ENCODE measurements at regions not wholly inside any gene's neighbourhood (a gene's known extent, or its start where the extent isn't known, plus 50 kb on each side); places are given as distances from the start of the nearest gene placed in this dataset.

GRCh38 chr6:159620947-159621346 lies 72.1 kb downstream of the SOD2 start:
- WGBS (ENCODE audit: insufficient coverage) = no CpG with 5 or more reads among the region's 1 CpG
- H3K36me3 ChIP-seq (ENCODE audit: control insufficient read depth, insufficient read depth, low read length) = no peaks in the 10 kb centered on the region
- no peak overlapping the region for H3K4me3 ChIP-seq (ENCODE audit: low read depth, low read length)
- H3K9me3 ChIP-seq (ENCODE audit: control insufficient read depth, insufficient read depth, low read length) = peaks cover 4% of the 10 kb centered on the region
- H3K27ac ChIP-seq (ENCODE audit: low read depth, low read length) = no peak overlapping the region
- no peak for DNase-seq (ENCODE audit: low read depth in 4 of 6, low spot score in 6 of 6)
- H3K4me1 ChIP-seq (ENCODE audit: control insufficient read depth, insufficient read depth, low read length) = no peaks in the 10 kb centered on the region
- H3K27me3 ChIP-seq (ENCODE audit: control insufficient read depth, insufficient read depth, low read length) = no peaks in the 10 kb centered on the region

- H3K27me3 ChIP-seq (ENCODE audit: control insufficient read depth, insufficient read depth, low read length) = no peaks in the 10 kb centered on the region
- no peak for DNase-seq (ENCODE audit: low read depth in 4 of 6, low spot score in 6 of 6)
- 100% methylated on average over 1 of the region's 1 CpG for WGBS (ENCODE audit: insufficient coverage)
- no peaks in the 10 kb centered on the region for H3K4me1 ChIP-seq (ENCODE audit: control insufficient read depth, insufficient read depth, low read length)
- H3K36me3 ChIP-seq (ENCODE audit: control insufficient read depth, insufficient read depth, low read length) = no peaks in the 10 kb centered on the region
- no peak overlapping the region for H3K4me3 ChIP-seq (ENCODE audit: low read depth, low read length)
- peaks cover 4% of the 10 kb centered on the region for H3K9me3 ChIP-seq (ENCODE audit: control insufficient read depth, insufficient read depth, low read length)
- no peak overlapping the region for H3K27ac ChIP-seq (ENCODE audit: low read depth, low read length)
Observed at GRCh38 chr6:159617444-159617843, 75.6 kb downstream of the SOD2 start.

- WGBS (ENCODE audit: insufficient coverage) = no CpG with 5 or more reads among the region's 2 CpGs
- DNase-seq (ENCODE audit: low read depth in 4 of 6, low spot score in 6 of 6) = no peak
Observed at GRCh38 chr6:159616456-159616855, 76.6 kb downstream of the SOD2 start.

DNA sequence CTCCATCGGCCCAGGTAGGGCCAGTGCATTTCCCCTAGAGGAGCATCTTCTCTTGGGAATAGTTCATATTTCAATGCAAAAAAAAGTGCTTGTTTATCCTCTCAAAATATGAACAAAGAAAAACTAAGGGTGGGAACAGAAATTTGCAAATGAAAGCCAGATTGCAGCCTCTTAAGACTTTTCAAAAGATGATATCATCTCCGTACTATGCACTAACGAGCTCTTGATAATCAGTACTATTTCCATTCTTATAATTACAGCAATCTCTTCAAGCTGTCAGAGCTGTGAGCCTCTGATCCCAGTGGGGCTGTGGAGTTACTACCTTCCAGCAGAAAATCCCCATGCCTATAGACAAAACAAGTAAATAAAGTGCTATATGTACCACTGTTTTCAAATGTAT lies 77.1 kb downstream of the SOD2 start:
- no peak overlapping the region for H3K27ac ChIP-seq (ENCODE audit: low read depth, low read length)
- H3K4me3 ChIP-seq (ENCODE audit: low read depth, low read length) = no peak overlapping the region
- no peak for DNase-seq (ENCODE audit: low read depth in 4 of 6, low spot score in 6 of 6)
- no peaks in the 10 kb centered on the region for H3K27me3 ChIP-seq (ENCODE audit: control insufficient read depth, insufficient read depth, low read length)
- H3K9me3 ChIP-seq (ENCODE audit: control insufficient read depth, insufficient read depth, low read length) = peaks cover 4% of the 10 kb centered on the region
- no peaks in the 10 kb centered on the region for H3K4me1 ChIP-seq (ENCODE audit: control insufficient read depth, insufficient read depth, low read length)
- no peaks in the 10 kb centered on the region for H3K36me3 ChIP-seq (ENCODE audit: control insufficient read depth, insufficient read depth, low read length)
- WGBS (ENCODE audit: insufficient coverage) = 88% methylated on average over 2 of the region's 3 CpGs

More at GRCh38 chr6:159616456-159616855, 76.6 kb downstream of the SOD2 start:
- H3K27ac ChIP-seq (ENCODE audit: low read depth, low read length) = no peak overlapping the region
- no peaks in the 10 kb centered on the region for H3K27me3 ChIP-seq (ENCODE audit: control insufficient read depth, insufficient read depth, low read length)
- no peaks in the 10 kb centered on the region for H3K36me3 ChIP-seq (ENCODE audit: control insufficient read depth, insufficient read depth, low read length)
- peaks cover 4% of the 10 kb centered on the region for H3K9me3 ChIP-seq (ENCODE audit: control insufficient read depth, insufficient read depth, low read length)
- H3K4me1 ChIP-seq (ENCODE audit: control insufficient read depth, insufficient read depth, low read length) = no peaks in the 10 kb centered on the region
- H3K4me3 ChIP-seq (ENCODE audit: low read depth, low read length) = no peak overlapping the region

- Histone ChIP-seq H3K4me3 (ENCODE audit: low read depth, low read length) (no peak overlapping the region), H3K36me3 (ENCODE audit: control insufficient read depth, insufficient read depth, low read length) (no peaks in the 10 kb centered on the region), H3K4me1 (ENCODE audit: control insufficient read depth, insufficient read depth, low read length) (no peaks in the 10 kb centered on the region), H3K9me3 (ENCODE audit: control insufficient read depth, insufficient read depth, low read length) (no peaks in the 10 kb centered on the region), H3K27me3 (ENCODE audit: control insufficient read depth, insufficient read depth, low read length) (no peaks in the 10 kb centered on the region), H3K27ac (ENCODE audit: low read depth, low read length) (no peak overlapping the region)
- no peak for DNase-seq (ENCODE audit: low read depth in 4 of 6, low spot score in 6 of 6)
- WGBS (ENCODE audit: insufficient coverage) = 94% methylated on average over 4 of the region's 6 CpGs
Observed at GRCh38 chr6:159610881-159611280, 82.2 kb downstream of the SOD2 start.

DNA sequence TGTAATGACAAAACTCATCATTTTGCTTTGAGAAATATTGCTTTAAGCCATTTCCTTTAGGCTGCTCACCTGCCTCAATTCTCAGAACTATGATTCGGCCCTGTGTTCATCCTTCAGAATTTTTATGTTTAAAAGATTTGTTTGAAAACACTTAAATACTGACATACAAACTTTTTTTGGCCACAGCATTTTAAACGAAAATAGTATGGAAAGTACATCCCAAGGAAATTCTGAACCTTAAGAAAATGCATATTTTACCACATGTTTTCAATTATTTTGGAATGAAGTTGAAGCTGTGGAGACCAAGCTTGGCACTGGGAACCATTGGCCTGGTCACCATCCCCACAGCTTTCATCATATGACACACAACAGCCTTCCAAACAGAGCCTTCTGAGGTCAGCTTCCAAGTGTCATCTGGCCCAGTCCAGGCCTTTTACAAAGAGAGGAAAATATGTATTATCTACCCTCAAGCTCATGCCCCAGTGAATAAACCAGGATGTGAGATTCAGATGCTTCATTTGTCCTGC lies 83.3 kb downstream of the SOD2 start:
- Histone ChIP-seq H3K4me3 (ENCODE audit: low read depth, low read length) (no peak overlapping the region), H3K4me1 (ENCODE audit: control insufficient read depth, insufficient read depth, low read length) (no peaks in the 10 kb centered on the region), H3K27ac (ENCODE audit: low read depth, low read length) (no peak overlapping the region), H3K36me3 (ENCODE audit: control insufficient read depth, insufficient read depth, low read length) (no peaks in the 10 kb centered on the region), H3K27me3 (ENCODE audit: control insufficient read depth, insufficient read depth, low read length) (no peaks in the 10 kb centered on the region), H3K9me3 (ENCODE audit: control insufficient read depth, insufficient read depth, low read length) (no peaks in the 10 kb centered on the region)
- no peak for DNase-seq (ENCODE audit: low read depth in 4 of 6, low spot score in 6 of 6)
- WGBS (ENCODE audit: insufficient coverage) = no CpG with 5 or more reads among the region's 2 CpGs

GRCh38 chr6:159608961-159609651 lies 83.9 kb downstream of the SOD2 start:
- Histone ChIP-seq H3K4me3 (ENCODE audit: low read depth, low read length) (no peak overlapping the region), H3K36me3 (ENCODE audit: control insufficient read depth, insufficient read depth, low read length) (no peaks in the 10 kb centered on the region), H3K4me1 (ENCODE audit: control insufficient read depth, insufficient read depth, low read length) (no peaks in the 10 kb centered on the region), H3K27ac (ENCODE audit: low read depth, low read length) (no peak overlapping the region), H3K27me3 (ENCODE audit: control insufficient read depth, insufficient read depth, low read length) (no peaks in the 10 kb centered on the region), H3K9me3 (ENCODE audit: control insufficient read depth, insufficient read depth, low read length) (no peaks in the 10 kb centered on the region)
- WGBS (ENCODE audit: insufficient coverage) = 64% methylated on average over 3 of the region's 6 CpGs
- DNase-seq (ENCODE audit: low read depth in 4 of 6, low spot score in 6 of 6) = no peak

GRCh38 chr6:159606786-159607185 lies 86.3 kb downstream of the SOD2 start:
- no CpG with 5 or more reads among the region's 2 CpGs for WGBS (ENCODE audit: insufficient coverage)
- Histone ChIP-seq H3K4me3 (ENCODE audit: low read depth, low read length) (no peak overlapping the region), H3K36me3 (ENCODE audit: control insufficient read depth, insufficient read depth, low read length) (no peaks in the 10 kb centered on the region), H3K27me3 (ENCODE audit: control insufficient read depth, insufficient read depth, low read length) (no peaks in the 10 kb centered on the region), H3K27ac (ENCODE audit: low read depth, low read length) (no peak overlapping the region), H3K4me1 (ENCODE audit: control insufficient read depth, insufficient read depth, low read length) (no peaks in the 10 kb centered on the region), H3K9me3 (ENCODE audit: control insufficient read depth, insufficient read depth, low read length) (no peaks in the 10 kb centered on the region)
- no peak for DNase-seq (ENCODE audit: low read depth in 4 of 6, low spot score in 6 of 6)

- Histone ChIP-seq H3K27ac (ENCODE audit: low read depth, low read length) (no peak overlapping the region), H3K36me3 (ENCODE audit: control insufficient read depth, insufficient read depth, low read length) (no peaks in the 10 kb centered on the region), H3K4me3 (ENCODE audit: low read depth, low read length) (no peak overlapping the region), H3K9me3 (ENCODE audit: control insufficient read depth, insufficient read depth, low read length) (no peaks in the 10 kb centered on the region), H3K27me3 (ENCODE audit: control insufficient read depth, insufficient read depth, low read length) (no peaks in the 10 kb centered on the region), H3K4me1 (ENCODE audit: control insufficient read depth, insufficient read depth, low read length) (no peaks in the 10 kb centered on the region)
- WGBS (ENCODE audit: insufficient coverage) = 88% methylated on average over 3 of the region's 6 CpGs
- no peak for DNase-seq (ENCODE audit: low read depth in 4 of 6, low spot score in 6 of 6)
Observed at GRCh38 chr6:159604443-159604956, 88.5 kb downstream of the SOD2 start.

- WGBS (ENCODE audit: insufficient coverage) = 67% methylated on average over 21 of the region's 23 CpGs
- Histone ChIP-seq H3K4me1 (ENCODE audit: control insufficient read depth, insufficient read depth, low read length) (no peaks in the 10 kb centered on the region), H3K27ac (ENCODE audit: low read depth, low read length) (peak overlapping the region; percentile 70), H3K36me3 (ENCODE audit: control insufficient read depth, insufficient read depth, low read length) (no peaks in the 10 kb centered on the region), H3K4me3 (ENCODE audit: low read depth, low read length) (no peak overlapping the region), H3K9me3 (ENCODE audit: control insufficient read depth, insufficient read depth, low read length) (no peaks in the 10 kb centered on the region), H3K27me3 (ENCODE audit: control insufficient read depth, insufficient read depth, low read length) (no peaks in the 10 kb centered on the region)
- peak in 1 of 6 donors; percentile 70 for DNase-seq (ENCODE audit: low read depth in 4 of 6, low spot score in 6 of 6)
Observed at GRCh38 chr6:159602431-159603041, 90.5 kb downstream of the SOD2 start.

Data from spinal cord (tissue), 9 donors.